ENCODE measurements at regions not wholly inside any gene's neighbourhood (a gene's known extent, or its start where the extent isn't known, plus 50 kb on each side); places are given as distances from the start of the nearest gene placed in this dataset.

GRCh38 chr11:15854245-15854644, 502.1 kb downstream of the SOX6 start:
- H3K9me3 ChIP-seq (ENCODE audit: control insufficient read depth, insufficient read depth, low read depth, low read length): no peaks in the 10 kb centered on the region
- no peaks in the 10 kb centered on the region for H3K36me3 ChIP-seq (ENCODE audit: control insufficient read depth, insufficient read depth, low read length)
- no peak overlapping the region for H3K27ac ChIP-seq (ENCODE audit: low read depth, low read length)
- peaks cover 4% of the 10 kb centered on the region; the same call in 1 of the 2 replicates for H3K27me3 ChIP-seq (ENCODE audit: control insufficient read depth, insufficient read depth, low read length)
- H3K4me1 ChIP-seq (ENCODE audit: control insufficient read depth, insufficient read depth, low read length): no peaks in the 10 kb centered on the region
- H3K9ac ChIP-seq (ENCODE audit: low read length): no peak overlapping the region
- no peak overlapping the region for H3K4me3 ChIP-seq (ENCODE audit: low read depth, low read length)

DNA sequence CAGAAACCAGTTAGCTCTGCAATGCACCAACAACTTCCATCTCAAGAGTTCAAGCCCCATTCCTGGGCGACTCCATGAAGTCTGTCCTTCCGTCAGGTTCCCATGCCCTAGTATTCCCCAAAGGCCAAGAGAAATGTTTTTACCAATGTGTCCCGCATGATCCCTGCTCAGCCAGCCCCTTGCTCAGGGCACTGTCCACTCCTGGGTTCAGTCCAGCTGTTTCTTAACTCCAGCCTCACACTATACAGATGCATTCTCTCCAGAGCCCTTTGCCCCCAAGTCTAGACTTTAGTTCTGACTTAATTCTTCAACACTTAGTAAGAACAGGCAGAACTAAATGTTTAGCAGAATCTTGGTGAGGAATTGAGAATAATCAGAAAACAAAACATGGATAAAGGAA, 497.5 kb downstream of the SOX6 start:
- Histone ChIP-seq H3K27me3 (ENCODE audit: control insufficient read depth, insufficient read depth, low read length) (peaks cover 4% of the 10 kb centered on the region; the same call in 1 of the 2 replicates), H3K36me3 (ENCODE audit: control insufficient read depth, insufficient read depth, low read length) (no peaks in the 10 kb centered on the region), H3K27ac (ENCODE audit: low read depth, low read length) (no peak overlapping the region), H3K9ac (ENCODE audit: low read length) (no peak overlapping the region), H3K9me3 (ENCODE audit: control insufficient read depth, insufficient read depth, low read depth, low read length) (no peaks in the 10 kb centered on the region), H3K4me1 (ENCODE audit: control insufficient read depth, insufficient read depth, low read length) (peaks cover 1% of the 10 kb centered on the region; the same call in 1 of the 2 replicates), H3K4me3 (ENCODE audit: low read depth, low read length) (no peak overlapping the region)

- no peak overlapping the region for H3K27ac ChIP-seq (ENCODE audit: low read depth, low read length)
- H3K36me3 ChIP-seq (ENCODE audit: control insufficient read depth, insufficient read depth, low read length): no peaks in the 10 kb centered on the region
- no peak overlapping the region for H3K9ac ChIP-seq (ENCODE audit: low read length)
- H3K4me1 ChIP-seq (ENCODE audit: control insufficient read depth, insufficient read depth, low read length): peaks cover 6% of the 10 kb centered on the region; the same call in 1 of the 2 replicates
- H3K9me3 ChIP-seq (ENCODE audit: control insufficient read depth, insufficient read depth, low read depth, low read length): no peaks in the 10 kb centered on the region
- H3K4me3 ChIP-seq (ENCODE audit: low read depth, low read length): no peak overlapping the region
- H3K27me3 ChIP-seq (ENCODE audit: control insufficient read depth, insufficient read depth, low read length): no peaks in the 10 kb centered on the region
Measured at GRCh38 chr11:15859411-15859810, 496.9 kb downstream of the SOX6 start.

- Histone ChIP-seq H3K36me3 (ENCODE audit: control insufficient read depth, insufficient read depth, low read length) (no peaks in the 10 kb centered on the region), H3K4me3 (ENCODE audit: low read depth, low read length) (no peak overlapping the region), H3K27me3 (ENCODE audit: control insufficient read depth, insufficient read depth, low read length) (no peaks in the 10 kb centered on the region)
Measured at GRCh38 chr11:15861256-15861655, 495.1 kb downstream of the SOX6 start.

GRCh38 chr11:15863411-15863810, 492.9 kb downstream of the SOX6 start:
- H3K4me1 ChIP-seq (ENCODE audit: control insufficient read depth, insufficient read depth, low read length): peaks cover 6% of the 10 kb centered on the region; the same call in 1 of the 2 replicates
- H3K36me3 ChIP-seq (ENCODE audit: control insufficient read depth, insufficient read depth, low read length): no peaks in the 10 kb centered on the region
- H3K9ac ChIP-seq (ENCODE audit: low read length): no peak overlapping the region
- H3K9me3 ChIP-seq (ENCODE audit: control insufficient read depth, insufficient read depth, low read depth, low read length): 0 out of 2 replicates have a peak, but pooled peaks cover 3% of the 10 kb centered on the region
- H3K27ac ChIP-seq (ENCODE audit: low read depth, low read length): no peak overlapping the region
- no peaks in the 10 kb centered on the region for H3K27me3 ChIP-seq (ENCODE audit: control insufficient read depth, insufficient read depth, low read length)
- H3K4me3 ChIP-seq (ENCODE audit: low read depth, low read length): no peak overlapping the region

More at GRCh38 chr11:15861256-15861655, 495.1 kb downstream of the SOX6 start:
- Histone ChIP-seq H3K4me1 (ENCODE audit: control insufficient read depth, insufficient read depth, low read length) (peaks cover 6% of the 10 kb centered on the region; the same call in 1 of the 2 replicates), H3K27ac (ENCODE audit: low read depth, low read length) (no peak overlapping the region), H3K9ac (ENCODE audit: low read length) (no peak overlapping the region), H3K9me3 (ENCODE audit: control insufficient read depth, insufficient read depth, low read depth, low read length) (0 out of 2 replicates have a peak, but pooled peaks cover 3% of the 10 kb centered on the region)

GRCh38 chr11:15864026-15864805, 492.1 kb downstream of the SOX6 start:
- peaks cover 6% of the 10 kb centered on the region; the same call in 1 of the 2 replicates for H3K4me1 ChIP-seq (ENCODE audit: control insufficient read depth, insufficient read depth, low read length)
- no peak overlapping the region for H3K27ac ChIP-seq (ENCODE audit: low read depth, low read length)
- no peaks in the 10 kb centered on the region for H3K36me3 ChIP-seq (ENCODE audit: control insufficient read depth, insufficient read depth, low read length)
- 0 out of 2 replicates have a peak, but pooled peaks cover 3% of the 10 kb centered on the region for H3K9me3 ChIP-seq (ENCODE audit: control insufficient read depth, insufficient read depth, low read depth, low read length)
- H3K9ac ChIP-seq (ENCODE audit: low read length): no peak overlapping the region
- H3K4me3 ChIP-seq (ENCODE audit: low read depth, low read length): no peak overlapping the region
- H3K27me3 ChIP-seq (ENCODE audit: control insufficient read depth, insufficient read depth, low read length): no peaks in the 10 kb centered on the region

- H3K9ac ChIP-seq (ENCODE audit: low read length): no peak overlapping the region
- no peak overlapping the region for H3K4me3 ChIP-seq (ENCODE audit: low read depth, low read length)
- peaks cover 6% of the 10 kb centered on the region; the same call in 1 of the 2 replicates for H3K4me1 ChIP-seq (ENCODE audit: control insufficient read depth, insufficient read depth, low read length)
- H3K27ac ChIP-seq (ENCODE audit: low read depth, low read length): no peak overlapping the region
- H3K27me3 ChIP-seq (ENCODE audit: control insufficient read depth, insufficient read depth, low read length): no peaks in the 10 kb centered on the region
- H3K36me3 ChIP-seq (ENCODE audit: control insufficient read depth, insufficient read depth, low read length): no peaks in the 10 kb centered on the region
- 0 out of 2 replicates have a peak, but pooled peaks cover 3% of the 10 kb centered on the region for H3K9me3 ChIP-seq (ENCODE audit: control insufficient read depth, insufficient read depth, low read depth, low read length)
Measured at GRCh38 chr11:15865212-15865987, 490.9 kb downstream of the SOX6 start.

DNA sequence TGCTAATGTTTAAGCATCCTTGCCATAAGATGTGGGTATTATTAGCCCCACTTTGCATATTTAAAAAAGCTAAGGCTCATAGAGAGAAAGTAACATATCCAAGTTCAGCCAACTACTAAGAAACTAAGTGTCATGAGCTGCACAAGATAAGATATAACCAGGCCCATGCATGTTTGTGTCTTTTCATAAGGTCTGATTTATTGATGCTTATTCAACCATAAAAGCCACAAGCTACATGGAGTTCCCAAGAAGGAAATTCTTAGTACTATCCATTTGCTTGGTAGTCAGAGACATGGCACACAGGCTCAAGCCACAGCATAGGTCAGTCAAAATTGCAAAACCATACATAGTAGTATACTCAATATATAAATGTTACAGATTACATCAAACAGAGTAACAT, 488.5 kb downstream of the SOX6 start:
- Histone ChIP-seq H3K4me3 (ENCODE audit: low read depth, low read length) (no peak overlapping the region), H3K4me1 (ENCODE audit: control insufficient read depth, insufficient read depth, low read length) (peaks cover 18% of the 10 kb centered on the region; the same call in 1 of the 2 replicates), H3K27me3 (ENCODE audit: control insufficient read depth, insufficient read depth, low read length) (no peaks in the 10 kb centered on the region), H3K9ac (ENCODE audit: low read length) (no peak overlapping the region), H3K36me3 (ENCODE audit: control insufficient read depth, insufficient read depth, low read length) (no peaks in the 10 kb centered on the region), H3K9me3 (ENCODE audit: control insufficient read depth, insufficient read depth, low read depth, low read length) (0 out of 2 replicates have a peak, but pooled peaks cover 3% of the 10 kb centered on the region), H3K27ac (ENCODE audit: low read depth, low read length) (no peak overlapping the region)

DNA sequence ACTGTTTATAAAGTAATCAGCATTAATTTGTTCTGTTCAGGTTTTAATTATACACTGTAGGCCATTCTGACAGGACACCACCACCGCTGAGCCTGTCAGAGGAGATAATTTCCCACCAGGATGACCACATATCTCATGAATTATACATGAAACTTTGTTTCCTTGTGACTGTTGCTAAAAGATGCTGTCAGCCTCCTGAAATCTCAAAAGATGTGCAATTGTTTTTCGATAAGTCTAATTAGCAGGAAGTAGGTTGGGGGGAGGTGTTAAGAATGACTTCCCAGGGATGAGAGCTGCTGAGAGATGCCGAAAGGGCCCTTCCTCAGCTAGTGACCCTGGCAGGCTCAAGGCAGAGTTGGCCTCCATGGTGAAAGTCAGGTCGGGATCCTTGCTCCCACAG, 485.4 kb downstream of the SOX6 start:
- no peaks in the 10 kb centered on the region for H3K9me3 ChIP-seq (ENCODE audit: control insufficient read depth, insufficient read depth, low read depth, low read length)
- H3K4me1 ChIP-seq (ENCODE audit: control insufficient read depth, insufficient read depth, low read length): peaks cover 16% of the 10 kb centered on the region; the same call in 1 of the 2 replicates
- no peaks in the 10 kb centered on the region for H3K27me3 ChIP-seq (ENCODE audit: control insufficient read depth, insufficient read depth, low read length)
- no peaks in the 10 kb centered on the region for H3K36me3 ChIP-seq (ENCODE audit: control insufficient read depth, insufficient read depth, low read length)
- H3K4me3 ChIP-seq (ENCODE audit: low read depth, low read length): no peak overlapping the region
- H3K27ac ChIP-seq (ENCODE audit: low read depth, low read length): no peak overlapping the region
- no peak overlapping the region for H3K9ac ChIP-seq (ENCODE audit: low read length)

DNA sequence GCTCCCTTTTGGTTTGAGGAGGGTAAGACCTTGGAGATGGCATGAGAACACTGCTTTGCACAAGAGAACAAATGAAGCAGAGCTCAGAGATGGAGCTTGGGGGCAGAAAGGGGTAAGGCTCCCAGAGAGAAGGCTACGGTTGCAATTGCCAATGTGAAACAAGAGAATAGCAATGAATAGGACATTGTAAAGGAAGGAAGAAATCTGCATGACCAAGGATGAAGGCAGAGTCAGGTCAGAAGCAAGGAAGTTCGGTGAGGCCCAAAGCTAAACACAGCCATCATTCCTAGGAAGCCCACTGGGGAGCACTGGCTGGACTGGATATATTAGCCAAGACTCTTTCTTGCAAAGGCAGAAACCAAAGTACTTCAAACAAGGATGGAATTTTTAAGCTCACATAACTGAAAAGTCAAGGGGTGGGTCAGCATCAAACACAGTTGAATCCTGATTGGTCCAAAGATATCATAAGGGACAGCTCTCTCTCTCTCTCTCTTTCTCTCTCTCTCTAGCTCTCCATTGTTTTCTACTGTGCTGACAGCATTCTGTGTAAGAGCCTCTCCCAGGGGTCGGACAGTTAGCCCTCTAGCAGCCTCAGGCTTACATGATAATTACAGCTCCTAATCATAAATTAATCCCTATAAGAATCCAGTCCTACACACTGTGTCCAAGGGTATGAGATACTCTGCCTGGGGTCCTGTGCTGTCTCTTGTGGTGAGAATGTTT, 484.3 kb downstream of the SOX6 start:
- H3K9me3 ChIP-seq (ENCODE audit: control insufficient read depth, insufficient read depth, low read depth, low read length): no peaks in the 10 kb centered on the region
- no peaks in the 10 kb centered on the region for H3K27me3 ChIP-seq (ENCODE audit: control insufficient read depth, insufficient read depth, low read length)
- H3K36me3 ChIP-seq (ENCODE audit: control insufficient read depth, insufficient read depth, low read length): no peaks in the 10 kb centered on the region

More for the DNA sequence above, 484.3 kb downstream of the SOX6 start:
- no peak overlapping the region for H3K4me3 ChIP-seq (ENCODE audit: low read depth, low read length)
- peaks cover 22% of the 10 kb centered on the region; the same call in 1 of the 2 replicates for H3K4me1 ChIP-seq (ENCODE audit: control insufficient read depth, insufficient read depth, low read length)
- no peak overlapping the region for H3K27ac ChIP-seq (ENCODE audit: low read depth, low read length)
- H3K9ac ChIP-seq (ENCODE audit: low read length): no peak overlapping the region

All from HUES6 (cell line).